Kidney (tissue), 13 donors: ENCODE measurements at regions not wholly inside any gene's neighbourhood (a gene's known extent, or its start where the extent isn't known, plus 50 kb on each side); places are given as distances from the start of the nearest gene placed in this dataset.
"Not testable (repeated sequence)": the region's sequence is repeated elsewhere in the genome, so short reads cannot be mapped to it uniquely, and the experiment has no call there.

Source experiments
- DNase-seq, 5 donors: peaks; one replicate each; pipeline ENCODE4 v3.0.0-alpha.2; 2013 to 2020
- FAIRE-seq: peaks from 2 replicates; lab custom pipeline; 2012; peaks lifted over from hg19 to GRCh38; lab: Jason Lieb, UNC
- H3K27ac ChIP-seq, 2 donors: one replicate each; pipeline ENCODE4 v1.7.0; 2013; ENCODE audit warnings: low read depth in 2 of 2, low read length in 2 of 2, inconsistent platforms in 1 of 2
- H3K27me3 ChIP-seq: one replicate; pipeline ENCODE4 v1.7.1; 2013; ENCODE audit warnings: low read length, inconsistent platforms; ENCODE audit not compliant: control insufficient read depth, insufficient read depth
- H3K36me3 ChIP-seq, 3 donors: one replicate each; pipeline versions ENCODE4 v1.7.0 to v1.7.1; 2013; ENCODE audit warnings: low read length in 3 of 3, control low read depth in 1 of 3, inconsistent platforms in 1 of 3; ENCODE audit not compliant: insufficient read depth in 3 of 3, control insufficient read depth in 2 of 3
- H3K4me1 ChIP-seq, 3 donors: one replicate each; pipeline versions ENCODE4 v1.7.0 to v1.7.1; 2013; ENCODE audit warnings: low read length in 3 of 3, inconsistent platforms in 1 of 3, low read depth in 1 of 3; ENCODE audit not compliant: control insufficient read depth in 2 of 3, insufficient read depth in 2 of 3
- H3K4me3 ChIP-seq, 3 donors: one replicate each; pipeline versions ENCODE4 v1.7.0 to v1.8.1; 2013; ENCODE audit warnings: low read length in 3 of 3, control low read depth in 1 of 3, inconsistent platforms in 1 of 3
- H3K9ac ChIP-seq, 3 donors: one replicate each; pipeline versions ENCODE4 v1.7.0 to v1.7.1; 2013; ENCODE audit warnings: low read length in 3 of 3, control low read depth in 1 of 3, inconsistent platforms in 1 of 3
- H3K9me3 ChIP-seq, 3 donors: one replicate each; pipeline versions ENCODE4 v1.7.0 to v1.7.1; 2013; ENCODE audit warnings: low read length in 3 of 3, control low read depth in 1 of 3, inconsistent platforms in 1 of 3; ENCODE audit not compliant: control insufficient read depth in 2 of 3, insufficient read depth in 1 of 3
- CTCF ChIP-seq: IDR thresholded peaks from 3 replicates; pipeline ENCODE4 v1.5.1; 2012; ENCODE audit warnings: mild to moderate bottlenecking, moderate library complexity, borderline replicate concordance; ENCODE audit not compliant: insufficient read depth; ENCODE audit errors: extremely low read depth
- intact Hi-C: fragments of 100-400 bp; cut with DNase I; formaldehyde crosslinking; loops from one replicate; pipeline ENCODE4 v1.11.1; 2022
- donor health status: control.
- donor health status: control.
- donor health status: control.
- donor health status: control.
- donor health status: control.
- donor health status: DM: yes; HTN: yes; CAD: no.
- donor health status: Normal renal cell carcinoma (clear cell type).

- H3K9me3 ChIP-seq, result no peaks in the 10 kb centered on the region
- no peak for FAIRE-seq
- H3K4me1 ChIP-seq, result no peaks in the 10 kb centered on the region
- no peak overlapping the region for H3K4me3 ChIP-seq
- no peak overlapping the region for H3K27ac ChIP-seq
- intact Hi-C loops, result no loop called here
- TF ChIP-seq CTCF, result no peak
- no peak overlapping the region for H3K9ac ChIP-seq
- H3K27me3 ChIP-seq, result no peaks in the 10 kb centered on the region
- DNase-seq, result no peak
- H3K36me3 ChIP-seq, result no peaks in the 10 kb centered on the region
Measured at GRCh38 chr10:33084453-33084852, 126.4 kb upstream of the ITGB1 start.

- peak in 2 of 5 donors; percentile 77 to 83 for DNase-seq
- intact Hi-C loops, result no loop called here
- no peak overlapping the region for H3K27ac ChIP-seq
Measured at GRCh38 chr10:33082373-33082895, 124.4 kb upstream of the ITGB1 start.

GRCh38 chr10:33080467-33080866 is 122.4 kb upstream of the ITGB1 start:
- H3K27ac ChIP-seq, H3K36me3 ChIP-seq, FAIRE-seq, H3K4me3 ChIP-seq, intact Hi-C loops, H3K27me3 ChIP-seq, DNase-seq, H3K9ac ChIP-seq, H3K9me3 ChIP-seq, H3K4me1 ChIP-seq: not testable (repeated sequence)

More at GRCh38 chr10:33082373-33082895, 124.4 kb upstream of the ITGB1 start:
- Histone ChIP-seq H3K4me1 (no peaks in the 10 kb centered on the region), H3K9me3 (no peaks in the 10 kb centered on the region), H3K27me3 (no peaks in the 10 kb centered on the region), H3K36me3 (no peaks in the 10 kb centered on the region), H3K9ac (no peak overlapping the region), H3K4me3 (no peak overlapping the region)
- no peak for FAIRE-seq
- no peak for TF ChIP-seq CTCF

- no peak overlapping the region for H3K9ac ChIP-seq
- DNase-seq (no peak), FAIRE-seq (no peak)
- no peak overlapping the region for H3K4me3 ChIP-seq
- no peaks in the 10 kb centered on the region for H3K36me3 ChIP-seq
- H3K4me1 ChIP-seq, result no peaks in the 10 kb centered on the region
- TF ChIP-seq CTCF, result no peak
- H3K27me3 ChIP-seq, result no peaks in the 10 kb centered on the region
- no peak overlapping the region for H3K27ac ChIP-seq
- intact Hi-C loops, result no loop called here
- no peaks in the 10 kb centered on the region for H3K9me3 ChIP-seq
Measured at GRCh38 chr10:33074443-33074842, 116.4 kb upstream of the ITGB1 start.
